ENCODE measurements at regions not wholly inside any gene's neighbourhood (a gene's known extent, or its start where the extent isn't known, plus 50 kb on each side); places are given as distances from the start of the nearest gene placed in this dataset.

GRCh38 chr12:105681341-105681740 is 350.9 kb downstream of the C12orf75 start:
- no peak for TF ChIP-seq CTCF (IDR thresholded peaks at IDR 0.05)
- TF ChIP-seq POLR2A (IDR thresholded peaks at IDR 0.05): no peak

Measured in uterus (tissue), 2 donors.